ENCODE measurements at regions not wholly inside any gene's neighbourhood (a gene's known extent, or its start where the extent isn't known, plus 50 kb on each side); places are given as distances from the start of the nearest gene placed in this dataset.

GRCh38 chrX:39418254-39418704, 617.0 kb downstream of the MID1IP1 start:
- TF ChIP-seq CTCF (IDR thresholded peaks at IDR 0.05) (no peak), POLR2A (IDR thresholded peaks at IDR 0.05) (no peak)

Data from body of pancreas (tissue), 4 donors.